HG03097 (cell line): ENCODE measurements at regions not wholly inside any gene's neighbourhood (a gene's known extent, or its start where the extent isn't known, plus 50 kb on each side); places are given as distances from the start of the nearest gene placed in this dataset.
"Not testable (repeated sequence)": the region's sequence is repeated elsewhere in the genome, so short reads cannot be mapped to it uniquely, and the experiment has no call there.

Experiments
- ATAC-seq: cut with Tn5 transposase; IDR thresholded peaks from one replicate; pipeline ENCODE4 v1.9.1; 2021; ENCODE audit not compliant: unreplicated experiment, low FRiP score

- no peak for ATAC-seq
Measured at GRCh38 chr4:81586706-81587105, 115.0 kb upstream of the RASGEF1B start.

GRCh38 chr4:81580994-81581374 lies 109.3 kb upstream of the RASGEF1B start:
- ATAC-seq: not testable (repeated sequence)

GRCh38 chr4:81580346-81580993 lies 108.8 kb upstream of the RASGEF1B start:
- ATAC-seq: no peak

- no peak for ATAC-seq
Measured at GRCh38 chr4:81577392-81577791, 105.7 kb upstream of the RASGEF1B start.

- no peak for ATAC-seq
Measured at GRCh38 chr4:81574991-81575390, 103.3 kb upstream of the RASGEF1B start.

- no peak for ATAC-seq
Measured at GRCh38 chr4:81573840-81574239, 102.1 kb upstream of the RASGEF1B start.

- no peak for ATAC-seq
Measured at GRCh38 chr4:81572402-81572801, 100.7 kb upstream of the RASGEF1B start.

GRCh38 chr4:81571105-81571504 lies 99.4 kb upstream of the RASGEF1B start:
- no peak for ATAC-seq

- ATAC-seq: no peak
Measured at GRCh38 chr4:81566161-81566591, 94.5 kb upstream of the RASGEF1B start.

GRCh38 chr4:81565142-81565870 lies 93.6 kb upstream of the RASGEF1B start:
- ATAC-seq: no peak

GRCh38 chr4:81564025-81564424 lies 92.3 kb upstream of the RASGEF1B start:
- ATAC-seq: no peak

GRCh38 chr4:81562093-81562492 lies 90.4 kb upstream of the RASGEF1B start:
- ATAC-seq: peak; percentile 97

GRCh38 chr4:81557306-81557705 lies 85.6 kb upstream of the RASGEF1B start:
- no peak for ATAC-seq

- ATAC-seq: no peak
Measured at GRCh38 chr4:81555489-81555888, 83.8 kb upstream of the RASGEF1B start.

- no peak for ATAC-seq
Measured at GRCh38 chr4:81552086-81552485, 80.4 kb upstream of the RASGEF1B start.

- no peak for ATAC-seq
Measured at GRCh38 chr4:81550388-81550859, 78.7 kb upstream of the RASGEF1B start.

- no peak for ATAC-seq
Measured at GRCh38 chr4:81549984-81550383, 78.3 kb upstream of the RASGEF1B start.

- no peak for ATAC-seq
Measured at GRCh38 chr4:81546777-81547176, 75.1 kb upstream of the RASGEF1B start.

GRCh38 chr4:81541161-81541945 lies 69.6 kb upstream of the RASGEF1B start:
- no peak for ATAC-seq

GRCh38 chr4:81538716-81539427 lies 67.2 kb upstream of the RASGEF1B start:
- ATAC-seq: no peak

GRCh38 chr4:81531410-81531809 lies 59.7 kb upstream of the RASGEF1B start:
- no peak for ATAC-seq
